Gastrocnemius medialis (tissue), 4 donors: ENCODE measurements at regions not wholly inside any gene's neighbourhood (a gene's known extent, or its start where the extent isn't known, plus 50 kb on each side); places are given as distances from the start of the nearest gene placed in this dataset.

Source experiments
- ATAC-seq, 2 donors: fragments of 150-250 bp; one replicate each; pipeline ENCODE4 v1.9.1; 2016
- DNase-seq, 2 donors: peaks; one replicate each; pipeline ENCODE4 v3.0.0-alpha.2; 2019
- H3K27ac ChIP-seq, 4 donors: fragments of 200-600 bp; sonication (generic); 1 replicate in 1 of 4; 2 replicates in 3 of 4; pipeline ENCODE4 v1.5.1; 2016 to 2018; ENCODE audit warnings: mild to moderate bottlenecking in 2 of 4, moderate library complexity in 1 of 4
- H3K27me3 ChIP-seq, 3 donors: fragments of 200-600 bp; sonication (generic) in 2 of 3; 1 replicate in 1 of 3; 2 replicates in 2 of 3; pipeline versions ENCODE4 v1.5.1 to v1.6.0; 2016 to 2019; ENCODE audit warnings: mild to moderate bottlenecking in 1 of 3, moderate library complexity in 1 of 3
- H3K36me3 ChIP-seq, 2 donors: fragments of 200-600 bp; sonication (generic) in 1 of 2; one replicate each; pipeline ENCODE4 v1.5.1; 2017 to 2018
- H3K4me1 ChIP-seq, 2 donors: fragments of 200-600 bp; sonication (generic) in 1 of 2; one replicate each; pipeline ENCODE4 v1.5.1; 2016 to 2017; ENCODE audit warnings: mild to moderate bottlenecking in 2 of 2
- H3K4me3 ChIP-seq, 4 donors: fragments of 200-600 bp; sonication (generic) in 3 of 4; 1 replicate in 1 of 4; 2 replicates in 3 of 4; pipeline ENCODE4 v1.5.1; 2016 to 2019; ENCODE audit warnings: mild to moderate bottlenecking in 2 of 4
- H3K9me3 ChIP-seq, 3 donors: fragments of 200-600 bp; sonication (generic) in 2 of 3; 1 replicate in 1 of 3; 2 replicates in 2 of 3; pipeline ENCODE4 v1.5.1; 2016 to 2019
- CTCF ChIP-seq, 5 experiments: fragments of 450-650 bp in 3 of 5; fragments of 200-600 bp in 2 of 5; sonication (generic) in 2 of 5; IDR thresholded peaks in 4 of 5; conservative IDR thresholded peaks in 1 of 5; 1 replicate in 4 of 5; 2 replicates in 1 of 5; pipeline ENCODE4 v1.5.1; 2016 to 2019; ENCODE audit warnings: antibody characterized with exemption in 5 of 5, mild to moderate bottlenecking in 3 of 5, moderate library complexity in 3 of 5
- POLR2A ChIP-seq, 2 donors: fragments of 450-650 bp; IDR thresholded peaks; one replicate each; pipeline ENCODE4 v1.6.1; 2017; ENCODE audit warnings: antibody characterized with exemption in 2 of 2, mild to moderate bottlenecking in 2 of 2, moderate library complexity in 2 of 2
- in situ Hi-C, 4 donors: fragments of 200-750 bp; cut with MboI; loops; one replicate each; pipeline versions ENCODE4 v1.15.0 to v1.8.0; 2017; ENCODE audit warnings: low sequenced_read_pairs in 4 of 4
- intact Hi-C: fragments of 100-400 bp; cut with DNase I; formaldehyde crosslinking; loops from one replicate; pipeline ENCODE4 v1.15.1; 2023; ENCODE audit warnings: low total_unique reads

DNA sequence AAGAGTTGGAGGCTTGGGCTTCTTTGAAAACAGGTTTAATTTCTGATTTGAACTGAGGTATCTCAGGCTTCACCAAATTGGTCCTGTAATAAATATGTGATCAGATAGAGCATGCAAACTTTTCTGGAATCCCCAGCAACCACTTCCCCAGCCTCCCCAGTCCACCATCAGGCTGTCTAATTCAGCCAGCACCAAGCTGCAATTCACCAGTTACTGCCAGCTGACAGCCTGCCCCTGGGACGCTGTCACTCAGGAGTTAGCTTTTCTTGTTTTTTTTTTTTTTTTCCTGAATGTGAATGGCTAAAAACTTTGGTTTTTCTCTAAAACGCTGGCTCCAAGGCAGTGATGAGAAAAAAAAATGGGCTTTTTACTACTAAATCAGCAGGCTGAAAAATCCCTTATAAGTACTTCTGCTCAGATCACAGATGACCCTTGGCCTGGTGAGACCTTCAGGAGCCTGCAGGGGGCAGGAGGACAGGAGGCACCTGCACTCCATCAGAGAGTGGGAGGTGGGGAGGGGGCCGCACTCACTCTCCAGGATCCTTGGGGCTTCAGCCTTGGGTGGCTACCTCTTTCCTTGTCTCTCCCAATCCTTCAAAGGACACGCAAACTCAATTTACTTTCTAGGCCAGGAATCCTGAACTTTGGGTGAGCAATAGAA is 349.4 kb downstream of the GATA3 start:
- in situ Hi-C loops: no loop called here
- no peak for DNase-seq
- intact Hi-C loops: no loop called here
- no peak for ATAC-seq
- no peaks in the 10 kb centered on the region for H3K9me3 ChIP-seq
- H3K4me3 ChIP-seq: no peak overlapping the region
- H3K27ac ChIP-seq: no peak overlapping the region
- no peaks in the 10 kb centered on the region for H3K4me1 ChIP-seq
- no peaks in the 10 kb centered on the region for H3K27me3 ChIP-seq
- TF ChIP-seq CTCF (IDR thresholded peaks at IDR 0.05 in 4 of 5, conservative IDR thresholded peaks at IDR 0.05 in 1 of 5): no peak
- no peak for TF ChIP-seq POLR2A (IDR thresholded peaks at IDR 0.05)
- no peaks in the 10 kb centered on the region for H3K36me3 ChIP-seq

GRCh38 chr10:8404721-8405120 is 350.2 kb downstream of the GATA3 start:
- in situ Hi-C loops (no loop called here), intact Hi-C loops (no loop called here)
- ATAC-seq (no peak), DNase-seq (no peak)
- no peaks in the 10 kb centered on the region for H3K27me3 ChIP-seq
- H3K36me3 ChIP-seq: no peaks in the 10 kb centered on the region
- no peak overlapping the region for H3K27ac ChIP-seq
- no peak for TF ChIP-seq POLR2A (IDR thresholded peaks at IDR 0.05)
- no peak for TF ChIP-seq CTCF (IDR thresholded peaks at IDR 0.05 in 4 of 5, conservative IDR thresholded peaks at IDR 0.05 in 1 of 5)
- no peaks in the 10 kb centered on the region for H3K4me1 ChIP-seq
- no peak overlapping the region for H3K4me3 ChIP-seq
- H3K9me3 ChIP-seq: no peaks in the 10 kb centered on the region

- intact Hi-C loops (no loop called here), in situ Hi-C loops (no loop called here)
- ATAC-seq: no peak
- Histone ChIP-seq H3K27me3 (no peaks in the 10 kb centered on the region), H3K4me3 (no peak overlapping the region), H3K27ac (no peak overlapping the region), H3K9me3 (no peaks in the 10 kb centered on the region), H3K36me3 (no peaks in the 10 kb centered on the region), H3K4me1 (no peaks in the 10 kb centered on the region)
- DNase-seq: no peak
- TF ChIP-seq POLR2A (IDR thresholded peaks at IDR 0.05) (no peak), CTCF (IDR thresholded peaks at IDR 0.05 in 4 of 5, conservative IDR thresholded peaks at IDR 0.05 in 1 of 5) (no peak)
These were observed 351.1 kb downstream of the GATA3 start for GRCh38 chr10:8405596-8405995.

- H3K27ac ChIP-seq: no peak overlapping the region
- in situ Hi-C loops: no loop called here
- no peaks in the 10 kb centered on the region for H3K27me3 ChIP-seq
- no peaks in the 10 kb centered on the region for H3K4me1 ChIP-seq
- TF ChIP-seq POLR2A (IDR thresholded peaks at IDR 0.05) (no peak), CTCF (IDR thresholded peaks at IDR 0.05 in 4 of 5, conservative IDR thresholded peaks at IDR 0.05 in 1 of 5) (no peak)
- no peaks in the 10 kb centered on the region for H3K36me3 ChIP-seq
- H3K4me3 ChIP-seq: no peak overlapping the region
- H3K9me3 ChIP-seq: no peaks in the 10 kb centered on the region
- intact Hi-C loops: no loop called here
- DNase-seq (no peak), ATAC-seq (no peak)
These were observed 353.1 kb downstream of the GATA3 start for GRCh38 chr10:8407501-8408021.

DNA sequence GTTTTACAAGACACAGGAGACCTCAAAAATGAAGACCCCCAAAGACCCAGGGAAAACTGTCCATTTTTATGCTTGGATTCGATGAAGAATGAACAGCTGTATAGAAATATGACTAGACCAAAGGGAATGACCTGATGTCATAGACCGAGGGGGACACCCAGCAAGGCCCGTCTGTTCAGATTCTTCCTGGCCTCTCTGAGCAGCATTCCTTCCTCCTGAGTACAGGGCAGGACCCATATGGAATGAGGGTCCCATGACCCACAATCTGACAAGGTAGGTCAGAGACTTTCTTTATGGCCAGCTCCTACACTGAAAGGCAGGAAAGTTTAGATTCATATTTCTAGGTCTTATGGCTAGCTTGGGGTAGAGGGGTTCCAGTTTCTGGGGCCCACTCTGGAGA is 356.0 kb downstream of the GATA3 start:
- no peaks in the 10 kb centered on the region for H3K27me3 ChIP-seq
- H3K36me3 ChIP-seq: no peaks in the 10 kb centered on the region
- no peak overlapping the region for H3K27ac ChIP-seq
- DNase-seq (no peak), ATAC-seq (no peak)
- H3K4me1 ChIP-seq: no peaks in the 10 kb centered on the region
- no peak for TF ChIP-seq POLR2A (IDR thresholded peaks at IDR 0.05)
- no peak for TF ChIP-seq CTCF (IDR thresholded peaks at IDR 0.05 in 4 of 5, conservative IDR thresholded peaks at IDR 0.05 in 1 of 5)
- intact Hi-C loops (no loop called here), in situ Hi-C loops (no loop called here)
- H3K9me3 ChIP-seq: no peaks in the 10 kb centered on the region
- H3K4me3 ChIP-seq: no peak overlapping the region
